ENCODE measurements at regions not wholly inside any gene's neighbourhood (a gene's known extent, or its start where the extent isn't known, plus 50 kb on each side); places are given as distances from the start of the nearest gene placed in this dataset.
A peak's percentile ranks its signal among the peaks of the same experiment; 100 is the strongest.

DNA sequence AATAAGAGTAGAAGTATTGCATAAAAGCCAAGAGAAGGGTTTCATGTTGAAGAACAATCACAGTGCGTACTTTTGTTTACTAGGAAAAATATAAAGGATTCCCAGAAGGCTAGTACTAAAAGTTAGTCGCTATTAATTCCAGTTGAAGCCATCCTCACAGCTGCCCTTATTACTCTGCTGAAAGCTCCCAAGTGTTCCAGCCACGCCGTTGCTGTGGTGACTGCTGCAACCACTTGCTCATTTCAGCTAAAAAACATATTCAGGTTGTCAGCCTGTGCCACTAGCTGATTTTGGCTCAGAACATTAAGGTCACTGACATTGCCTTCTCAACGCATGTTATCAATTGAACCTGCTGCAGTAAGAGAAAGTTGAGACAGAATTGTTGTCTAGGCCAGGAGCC is 87.1 kb upstream of the FNDC3A start:
- intact Hi-C loops (cut with DNase I), result no loop called here
- H3K27ac ChIP-seq, result no peak overlapping the region
- TF ChIP-seq, protein P1, sequence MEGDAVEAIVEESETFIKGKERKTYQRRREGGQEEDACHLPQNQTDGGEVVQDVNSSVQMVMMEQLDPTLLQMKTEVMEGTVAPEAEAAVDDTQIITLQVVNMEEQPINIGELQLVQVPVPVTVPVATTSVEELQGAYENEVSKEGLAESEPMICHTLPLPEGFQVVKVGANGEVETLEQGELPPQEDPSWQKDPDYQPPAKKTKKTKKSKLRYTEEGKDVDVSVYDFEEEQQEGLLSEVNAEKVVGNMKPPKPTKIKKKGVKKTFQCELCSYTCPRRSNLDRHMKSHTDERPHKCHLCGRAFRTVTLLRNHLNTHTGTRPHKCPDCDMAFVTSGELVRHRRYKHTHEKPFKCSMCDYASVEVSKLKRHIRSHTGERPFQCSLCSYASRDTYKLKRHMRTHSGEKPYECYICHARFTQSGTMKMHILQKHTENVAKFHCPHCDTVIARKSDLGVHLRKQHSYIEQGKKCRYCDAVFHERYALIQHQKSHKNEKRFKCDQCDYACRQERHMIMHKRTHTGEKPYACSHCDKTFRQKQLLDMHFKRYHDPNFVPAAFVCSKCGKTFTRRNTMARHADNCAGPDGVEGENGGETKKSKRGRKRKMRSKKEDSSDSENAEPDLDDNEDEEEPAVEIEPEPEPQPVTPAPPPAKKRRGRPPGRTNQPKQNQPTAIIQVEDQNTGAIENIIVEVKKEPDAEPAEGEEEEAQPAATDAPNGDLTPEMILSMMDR (IDR thresholded peaks at IDR 0.05), result no peak
- peaks cover 0 to 17% of the 10 kb centered on the region in 2 donors for H3K4me1 ChIP-seq
- no peaks in the 10 kb centered on the region for H3K9me3 ChIP-seq
- no peak for DNase-seq (ENCODE audit: low spot score in 2 of 2)
- H3K27me3 ChIP-seq, result no peaks in the 10 kb centered on the region
- H3K4me3 ChIP-seq, result no peak overlapping the region
- no peaks in the 10 kb centered on the region for H3K36me3 ChIP-seq

DNA sequence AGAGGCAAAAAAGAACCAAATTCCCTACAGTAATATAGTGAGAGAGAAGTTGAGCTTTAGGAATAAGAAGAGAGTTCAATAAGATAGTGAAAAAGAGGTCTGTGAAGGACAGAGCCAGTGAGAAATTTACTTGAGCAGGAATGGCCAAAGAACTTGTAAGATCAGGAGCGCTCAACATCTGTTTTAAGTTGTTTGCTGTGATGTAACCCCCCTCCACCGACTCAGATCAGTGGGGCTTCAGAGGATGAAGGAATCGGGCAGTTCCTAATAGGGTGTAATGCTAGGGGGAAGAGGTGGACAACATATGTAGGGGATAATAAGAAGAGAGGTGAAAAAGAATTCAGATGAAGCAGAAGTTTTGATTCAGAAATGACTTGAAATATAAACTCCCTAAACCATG is 85.3 kb upstream of the FNDC3A start:
- intact Hi-C loops (cut with DNase I), result no loop called here
- Histone ChIP-seq H3K4me3 (no peak overlapping the region), H3K9me3 (no peaks in the 10 kb centered on the region)

DNA sequence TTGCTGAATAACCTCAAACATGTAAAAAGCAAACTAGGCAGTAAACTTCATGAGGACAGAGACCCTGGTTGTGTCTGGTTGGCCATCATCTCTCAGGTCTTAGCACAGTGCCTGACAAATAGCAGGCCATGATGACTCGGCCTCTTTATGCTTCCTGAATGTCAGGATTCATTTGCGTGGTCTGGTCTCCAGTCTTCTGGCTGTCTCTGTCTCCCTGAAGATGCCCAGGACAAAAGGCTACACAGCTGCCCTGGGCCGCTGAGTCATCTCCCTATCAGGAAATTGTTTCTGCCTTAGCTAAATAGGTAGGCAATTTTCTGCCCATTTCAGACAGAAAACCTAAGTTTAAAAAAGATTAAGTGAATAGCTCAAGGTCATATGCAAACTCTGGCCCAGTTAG is 84.1 kb upstream of the FNDC3A start:
- Histone ChIP-seq H3K4me3 (no peak overlapping the region), H3K9me3 (no peaks in the 10 kb centered on the region), H3K27me3 (no peaks in the 10 kb centered on the region), H3K36me3 (no peaks in the 10 kb centered on the region), H3K27ac (peak overlapping the region; percentile 66 to 76), H3K4me1 (peaks cover 0 to 11% of the 10 kb centered on the region in 2 donors)
- TF ChIP-seq, protein P1 (IDR thresholded peaks at IDR 0.05), result no peak
- no peak for DNase-seq (ENCODE audit: low spot score in 2 of 2)
- intact Hi-C loops (cut with DNase I), result no loop called here

More for the DNA sequence above, 85.3 kb upstream of the FNDC3A start:
- H3K36me3 ChIP-seq, result no peaks in the 10 kb centered on the region
- no peak for DNase-seq (ENCODE audit: low spot score in 2 of 2)
- H3K27ac ChIP-seq, result no peak overlapping the region
- no peaks in the 10 kb centered on the region for H3K27me3 ChIP-seq
- peaks cover 0 to 12% of the 10 kb centered on the region in 2 donors for H3K4me1 ChIP-seq
- TF ChIP-seq, protein P1 (IDR thresholded peaks at IDR 0.05), result no peak

DNA sequence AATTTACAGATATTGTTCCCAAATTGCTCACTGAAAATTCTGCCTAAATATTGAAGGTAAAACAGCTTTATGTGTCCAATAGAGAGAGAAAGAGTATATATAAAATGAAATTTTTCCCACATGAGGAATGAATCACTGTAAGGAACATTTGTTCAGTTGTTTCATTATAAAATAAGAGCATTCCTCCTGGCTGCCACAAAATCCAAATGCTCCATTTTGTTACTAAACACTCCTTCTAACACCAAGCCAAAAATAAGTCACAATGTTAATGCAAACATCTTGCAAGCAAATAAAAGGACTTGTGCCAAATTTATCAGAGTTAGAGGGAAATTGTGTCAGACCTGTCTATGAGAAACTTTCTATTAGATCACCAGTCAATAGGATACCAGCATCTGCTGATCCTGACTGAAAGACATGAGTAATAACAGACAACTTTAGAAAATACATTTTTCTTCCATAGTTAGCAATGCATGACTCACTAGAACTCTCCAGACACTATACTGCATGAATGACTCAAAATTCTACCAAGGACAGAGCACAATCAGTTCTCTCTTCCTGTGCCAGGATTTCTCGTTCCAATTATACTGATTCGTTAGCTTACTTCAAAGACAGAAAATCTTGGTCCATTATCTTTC is 83.5 kb upstream of the FNDC3A start:
- Histone ChIP-seq H3K4me3 (no peak overlapping the region), H3K27ac (peak overlapping the region; percentile 66 to 76), H3K36me3 (no peaks in the 10 kb centered on the region), H3K9me3 (no peaks in the 10 kb centered on the region), H3K27me3 (no peaks in the 10 kb centered on the region), H3K4me1 (peaks cover 0 to 11% of the 10 kb centered on the region in 2 donors)
- TF ChIP-seq, protein P1 (IDR thresholded peaks at IDR 0.05), result no peak
- DNase-seq (ENCODE audit: low spot score in 2 of 2), result no peak
- intact Hi-C loops (cut with DNase I), result no loop called here

DNA sequence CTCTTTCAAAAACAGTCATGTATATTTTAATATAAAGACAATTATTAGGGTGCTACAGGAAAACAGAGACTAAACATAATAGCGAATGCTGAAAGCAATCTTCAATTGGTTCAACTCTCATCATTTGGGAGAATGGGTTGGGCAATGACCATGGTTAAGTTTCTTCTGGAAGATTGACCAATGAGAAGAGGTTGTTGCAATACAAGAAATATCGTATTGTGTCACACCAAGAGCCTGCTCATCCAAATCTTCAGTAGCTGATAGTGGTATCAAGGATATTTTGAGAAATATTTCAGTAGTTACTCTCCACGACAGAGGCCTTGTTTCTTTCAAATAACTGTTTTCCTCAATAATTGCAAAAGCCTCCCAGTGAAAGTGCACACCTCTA is 83.0 kb upstream of the FNDC3A start:
- DNase-seq (ENCODE audit: low spot score in 2 of 2), result no peak
- Histone ChIP-seq H3K4me3 (no peak overlapping the region), H3K4me1 (peaks cover 0 to 11% of the 10 kb centered on the region in 2 donors), H3K9me3 (no peaks in the 10 kb centered on the region), H3K27ac (peak overlapping the region in 1 of 2 donors; percentile 54), H3K36me3 (no peaks in the 10 kb centered on the region), H3K27me3 (no peaks in the 10 kb centered on the region)
- intact Hi-C loops (cut with DNase I), result no loop called here
- TF ChIP-seq, protein P1 (IDR thresholded peaks at IDR 0.05), result no peak

DNA sequence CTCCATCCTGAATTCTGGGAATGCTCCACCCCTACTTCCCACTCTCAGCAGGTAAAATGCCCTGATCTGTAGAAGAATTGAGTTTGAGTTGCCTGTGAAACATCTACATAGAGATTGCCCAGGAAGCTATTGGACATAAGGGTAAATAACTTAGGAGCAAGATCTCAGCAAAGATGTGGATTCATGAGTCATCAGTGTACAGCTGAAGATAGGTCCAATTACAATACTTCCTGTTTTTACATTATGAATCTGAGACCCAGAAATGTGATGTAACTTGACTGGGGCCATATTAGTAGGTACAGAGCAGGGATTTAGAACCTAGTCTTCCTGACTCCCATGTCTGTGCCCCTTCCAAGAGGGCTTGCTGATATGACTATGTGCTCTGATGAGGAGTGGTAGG is 79.4 kb upstream of the FNDC3A start:
- Histone ChIP-seq H3K36me3 (no peaks in the 10 kb centered on the region), H3K9me3 (no peaks in the 10 kb centered on the region), H3K4me1 (peaks cover 0 to 8% of the 10 kb centered on the region in 2 donors), H3K27ac (no peak overlapping the region), H3K27me3 (no peaks in the 10 kb centered on the region), H3K4me3 (no peak overlapping the region)
- no peak for DNase-seq (ENCODE audit: low spot score in 2 of 2)
- TF ChIP-seq, protein P1 (IDR thresholded peaks at IDR 0.05), result no peak
- intact Hi-C loops (cut with DNase I), result no loop called here

Measured in ascending aorta (tissue), 2 donors.